H9 (cell line): ENCODE measurements at regions not wholly inside any gene's neighbourhood (a gene's known extent, or its start where the extent isn't known, plus 50 kb on each side); places are given as distances from the start of the nearest gene placed in this dataset.

Source experiments
- DNase-seq: peaks from one replicate; pipeline ENCODE4 v3.0.0-alpha.2; 2017
- H2AFZ ChIP-seq: one replicate; pipeline ENCODE4 v1.6.1; 2013; ENCODE audit warnings: mild to moderate bottlenecking, low read length, control low read depth, moderate library complexity
- H2AK5ac ChIP-seq: 2 replicates; pipeline ENCODE4 v1.6.1; 2013; ENCODE audit warnings: low read length, control low read depth, mixed read lengths; ENCODE audit not compliant: insufficient read length
- H2BK120ac ChIP-seq: one replicate; pipeline ENCODE4 v1.6.1; 2013; ENCODE audit warnings: low read depth, mild to moderate bottlenecking, low read length, control low read depth, inconsistent platforms; ENCODE audit not compliant: poor library complexity, severe bottlenecking
- H2BK12ac ChIP-seq: 2 replicates; pipeline ENCODE4 v1.6.1; 2013; ENCODE audit warnings: low read length, control low read depth, mixed read lengths, low read depth; ENCODE audit not compliant: insufficient read length
- H2BK15ac ChIP-seq: 2 replicates; pipeline ENCODE4 v1.6.1; 2013; ENCODE audit warnings: low read depth, low read length, control low read depth
- H2BK20ac ChIP-seq: one replicate; pipeline ENCODE4 v1.6.1; 2013; ENCODE audit warnings: low read depth, mild to moderate bottlenecking, low read length, control low read depth, inconsistent platforms; ENCODE audit not compliant: poor library complexity, severe bottlenecking
- H2BK5ac ChIP-seq: 2 replicates; pipeline ENCODE4 v1.6.1; 2013; ENCODE audit warnings: low read length, control low read depth, mixed read lengths; ENCODE audit not compliant: insufficient read length
- H3K14ac ChIP-seq: 2 replicates; pipeline ENCODE4 v1.6.1; 2013; ENCODE audit warnings: low read length, control low read depth; ENCODE audit not compliant: insufficient read depth
- H3K18ac ChIP-seq: 2 replicates; pipeline ENCODE4 v1.6.1; 2013; ENCODE audit warnings: low read depth, mild to moderate bottlenecking, mixed read lengths, low read length, control low read depth; ENCODE audit not compliant: insufficient read length
- H3K23ac ChIP-seq: 2 replicates; pipeline ENCODE4 v1.6.1; 2013; ENCODE audit warnings: low read length, control low read depth, mixed read lengths, low read depth; ENCODE audit not compliant: insufficient read length
- H3K23me2 ChIP-seq: 2 replicates; pipeline ENCODE4 v1.6.1; 2013; ENCODE audit warnings: low read depth, mild to moderate bottlenecking, mixed read lengths, low read length, control low read depth; ENCODE audit not compliant: insufficient read length, poor library complexity, severe bottlenecking
- H3K27ac ChIP-seq: 2 replicates; pipeline ENCODE4 v1.5.1; 2013; ENCODE audit warnings: low read length, control low read depth, mixed read lengths, low read depth; ENCODE audit not compliant: insufficient read length
- H3K27me3 ChIP-seq: 2 replicates; pipeline ENCODE4 v1.6.1; 2013; ENCODE audit warnings: low read length, control low read depth, inconsistent platforms; ENCODE audit not compliant: insufficient read depth
- H3K4ac ChIP-seq: 2 replicates; pipeline ENCODE4 v1.6.1; 2013; ENCODE audit warnings: low read depth, mild to moderate bottlenecking, control low read depth, inconsistent platforms, low read length, moderate library complexity
- H3K4me1 ChIP-seq: 2 replicates; pipeline ENCODE4 v1.6.1; 2013; ENCODE audit warnings: low read length, control low read depth, inconsistent platforms; ENCODE audit not compliant: insufficient read depth
- H3K4me2 ChIP-seq: 2 replicates; pipeline ENCODE4 v1.6.1; 2013; ENCODE audit warnings: low read length, control low read depth, mixed read lengths; ENCODE audit not compliant: insufficient read length, insufficient read depth
- H3K56ac ChIP-seq: 2 replicates; pipeline ENCODE4 v1.6.1; 2013; ENCODE audit warnings: low read depth, mild to moderate bottlenecking, mixed read lengths, low read length, control low read depth; ENCODE audit not compliant: insufficient read length
- H3K79me1 ChIP-seq: 2 replicates; pipeline ENCODE4 v1.6.1; 2013; ENCODE audit warnings: low read depth, mild to moderate bottlenecking, moderate library complexity, low read length, control low read depth, inconsistent platforms; ENCODE audit not compliant: insufficient read depth, poor library complexity, severe bottlenecking
- H3K79me2 ChIP-seq: 2 replicates; pipeline ENCODE4 v1.6.1; 2013; ENCODE audit warnings: low read length, control low read depth, inconsistent platforms; ENCODE audit not compliant: insufficient read depth
- H3K9ac ChIP-seq: 2 replicates; pipeline ENCODE4 v1.6.1; 2013; ENCODE audit warnings: low read length, control low read depth, mixed read lengths; ENCODE audit not compliant: insufficient read length; ENCODE audit errors: extremely low read depth
- H3K9me3 ChIP-seq: one replicate; pipeline ENCODE4 v1.6.1; 2013; ENCODE audit warnings: low read depth, low read length, inconsistent platforms; ENCODE audit not compliant: control insufficient read depth
- H3T11ph ChIP-seq: one replicate; pipeline ENCODE4 v1.6.1; 2013; ENCODE audit warnings: mild to moderate bottlenecking, low read length, control low read depth, inconsistent platforms
- H4K20me1 ChIP-seq: one replicate; pipeline ENCODE4 v1.6.1; 2013; ENCODE audit not compliant: control insufficient read depth, insufficient read length, insufficient read depth
- H4K5ac ChIP-seq: 2 replicates; pipeline ENCODE4 v1.6.1; 2013; ENCODE audit warnings: low read depth, mild to moderate bottlenecking, mixed read lengths, low read length, control low read depth; ENCODE audit not compliant: insufficient read length
- H4K8ac ChIP-seq: replicated peaks from 2 replicates; pipeline ENCODE4 v1.6.1; 2013; ENCODE audit warnings: low read length, control low read depth, mixed read lengths, low read depth; ENCODE audit not compliant: insufficient read length
- H4K91ac ChIP-seq: 2 replicates; pipeline ENCODE4 v1.6.1; 2013; ENCODE audit warnings: low read depth, mild to moderate bottlenecking, moderate library complexity, mixed read lengths, low read length, control low read depth; ENCODE audit not compliant: insufficient read length
- H3K27ac Mint-ChIP-seq, 3 experiments: 2 replicates in 2 of 3; 3 replicates in 1 of 3; pipeline ENCODE4 v1.8.0; 2020 to 2021; ENCODE audit warnings: mixed read lengths in 3 of 3, mild to moderate bottlenecking in 1 of 3, moderate library complexity in 1 of 3
- H3K27me3 Mint-ChIP-seq: 2 replicates; pipeline ENCODE4 v1.8.0; 2021; ENCODE audit warnings: low read depth, mild to moderate bottlenecking, moderate library complexity, mixed read lengths
- H3K36me3 Mint-ChIP-seq, 3 experiments: 2 replicates in 2 of 3; 3 replicates in 1 of 3; pipeline ENCODE4 v1.8.0; 2020 to 2021; ENCODE audit warnings: low read depth in 3 of 3, mixed read lengths in 3 of 3; ENCODE audit not compliant: insufficient read depth in 1 of 3
- H3K4me1 Mint-ChIP-seq, 2 experiments: 2 replicates each; pipeline ENCODE4 v1.8.0; 2020; ENCODE audit warnings: mixed read lengths in 2 of 2
- H3K4me3 Mint-ChIP-seq, 2 experiments: 2 replicates in 1 of 2; 3 replicates in 1 of 2; pipeline ENCODE4 v1.8.0; 2020 to 2021; ENCODE audit warnings: mild to moderate bottlenecking in 2 of 2, mixed read lengths in 2 of 2, moderate library complexity in 1 of 2
- H3K9me3 Mint-ChIP-seq, 2 experiments: 2 replicates in 1 of 2; 3 replicates in 1 of 2; pipeline ENCODE4 v1.8.0; 2020; ENCODE audit warnings: mild to moderate bottlenecking in 2 of 2, mixed read lengths in 2 of 2, moderate library complexity in 1 of 2
- CTCF ChIP-seq: fragments of 200-600 bp; sonication (generic); conservative IDR thresholded peaks from 3 replicates; pipeline ENCODE4 v1.8.0; 2021; ENCODE audit warnings: antibody characterized with exemption, mild to moderate bottlenecking
- WGBS: extraction: QIAGEN DNeasy Blood & Tissue Kit; methylation state at CpG from one replicate; pipeline ENCODE4 v1.1.7; 2013; ENCODE audit warnings: missing lambda C conversion rate, low lambda C conversion rate, mixed read lengths; ENCODE audit not compliant: insufficient read length; ENCODE audit errors: extremely low coverage; 5-methylcytosine and 5-hydroxymethylcytosine counted together

DNA sequence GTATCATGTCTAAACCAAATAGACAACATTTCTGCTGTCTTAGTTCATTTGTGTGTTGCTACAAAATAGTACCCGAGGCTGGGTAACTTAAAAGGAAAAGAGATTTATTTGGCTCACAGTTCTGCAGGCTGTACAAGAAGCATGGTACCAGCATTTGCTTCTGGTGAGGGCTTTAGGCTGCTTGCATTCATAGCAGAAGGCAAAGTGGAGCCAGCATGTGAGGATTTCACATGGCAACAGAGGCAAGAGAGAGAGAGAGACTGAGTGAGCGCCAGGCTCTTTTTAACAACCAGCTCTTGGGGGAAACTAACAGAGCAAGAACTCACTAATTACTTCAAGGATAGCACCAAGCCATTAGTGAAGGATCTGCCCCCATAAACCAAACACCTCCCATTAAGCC, 271.4 kb upstream of the SRRM4 start:
- no peak for DNase-seq
- Mint-ChIP-seq H3K4me1 (peaks cover 6 to 10% of the 10 kb centered on the region in 2 experiments), H3K4me3 (no peak overlapping the region), H3K27me3 (peaks cover 4% of the 10 kb centered on the region; the same call in 1 of the 2 replicates), H3K9me3 (peaks cover 12 to 13% of the 10 kb centered on the region in 2 experiments), H3K27ac (no peak overlapping the region), H3K36me3 (peaks cover 0 to 14% (median 2%) of the 10 kb centered on the region in 3 experiments; a peak in 3 of 7 replicates)
- Histone ChIP-seq H2AK5ac (no peak overlapping the region), H4K91ac (no peak overlapping the region), H2AFZ (no peak overlapping the region), H2BK20ac (no peak overlapping the region), H3K9ac (no peak overlapping the region), H3K14ac (no peak overlapping the region), H3T11ph (no peak overlapping the region), H4K5ac (no peak overlapping the region), H2BK5ac (no peak overlapping the region), H3K23ac (no peak overlapping the region), H3K79me1 (no peaks in the 10 kb centered on the region), H3K4ac (no peak overlapping the region), H3K18ac (no peak overlapping the region), H2BK120ac (no peak overlapping the region), H3K9me3 (no peaks in the 10 kb centered on the region), H3K79me2 (no peaks in the 10 kb centered on the region), H3K4me2 (no peak overlapping the region), H2BK12ac (no peak overlapping the region), H4K20me1 (peaks cover 2% of the 10 kb centered on the region), H3K23me2 (no peaks in the 10 kb centered on the region), H3K27me3 (no peaks in the 10 kb centered on the region), H2BK15ac (no peak overlapping the region), H3K27ac (no peak overlapping the region), H3K56ac (no peak overlapping the region), H4K8ac (no peak overlapping the region), H3K4me1 (no peaks in the 10 kb centered on the region; the same call in 1 of the 2 replicates)
- no peak for TF ChIP-seq CTCF
- WGBS = no CpG with 5 or more reads among the region's 2 CpGs
